IPS-18a (cell line): ENCODE measurements at regions not wholly inside any gene's neighbourhood (a gene's known extent, or its start where the extent isn't known, plus 50 kb on each side); places are given as distances from the start of the nearest gene placed in this dataset.
A peak's percentile ranks its signal among the peaks of the same experiment; 100 is the strongest.

Experiments used
- H3K27ac ChIP-seq: one replicate; pipeline ENCODE4 v1.5.1; 2013; ENCODE audit warnings: low read length
- H3K27me3 ChIP-seq: one replicate; pipeline ENCODE4 v1.6.1; 2013; ENCODE audit warnings: mild to moderate bottlenecking, low read length; ENCODE audit not compliant: control insufficient read depth, insufficient read depth
- H3K36me3 ChIP-seq: one replicate; pipeline ENCODE4 v1.6.1; 2013; ENCODE audit warnings: low read depth, low read length; ENCODE audit not compliant: control insufficient read depth
- H3K4me1 ChIP-seq: one replicate; pipeline ENCODE4 v1.6.1; 2013; ENCODE audit warnings: low read depth, low read length; ENCODE audit not compliant: control insufficient read depth
- H3K4me3 ChIP-seq: one replicate; pipeline ENCODE4 v1.5.1; 2013; ENCODE audit warnings: low read length
- H3K9ac ChIP-seq: one replicate; pipeline ENCODE4 v1.6.1; 2013; ENCODE audit warnings: mild to moderate bottlenecking, low read length, moderate library complexity
- H3K9me3 ChIP-seq: one replicate; pipeline ENCODE4 v1.6.1; 2013; ENCODE audit warnings: low read depth, low read length; ENCODE audit not compliant: control insufficient read depth

GRCh38 chr4:43992552-43992951 lies 456.1 kb downstream of the KCTD8 start:
- H3K9ac ChIP-seq, result no peak overlapping the region
- peaks cover 23% of the 10 kb centered on the region for H3K4me1 ChIP-seq
- H3K36me3 ChIP-seq, result no peaks in the 10 kb centered on the region
- H3K9me3 ChIP-seq, result no peaks in the 10 kb centered on the region
- H3K27me3 ChIP-seq, result no peaks in the 10 kb centered on the region
- H3K4me3 ChIP-seq, result no peak overlapping the region
- H3K27ac ChIP-seq, result no peak overlapping the region

GRCh38 chr4:43993196-43993902 lies 455.3 kb downstream of the KCTD8 start:
- H3K9ac ChIP-seq, result no peak overlapping the region
- no peaks in the 10 kb centered on the region for H3K9me3 ChIP-seq
- H3K36me3 ChIP-seq, result no peaks in the 10 kb centered on the region
- H3K4me1 ChIP-seq, result peaks cover 23% of the 10 kb centered on the region
- H3K4me3 ChIP-seq, result no peak overlapping the region
- H3K27me3 ChIP-seq, result no peaks in the 10 kb centered on the region
- no peak overlapping the region for H3K27ac ChIP-seq

- Histone ChIP-seq H3K4me1 (no peaks in the 10 kb centered on the region), H3K27me3 (no peaks in the 10 kb centered on the region), H3K36me3 (no peaks in the 10 kb centered on the region), H3K9ac (no peak overlapping the region), H3K9me3 (no peaks in the 10 kb centered on the region), H3K4me3 (no peak overlapping the region), H3K27ac (no peak overlapping the region)
These were observed 448.9 kb downstream of the KCTD8 start for GRCh38 chr4:43999669-44000068.

- no peaks in the 10 kb centered on the region for H3K9me3 ChIP-seq
- H3K27me3 ChIP-seq, result no peaks in the 10 kb centered on the region
- H3K4me1 ChIP-seq, result no peaks in the 10 kb centered on the region
- H3K9ac ChIP-seq, result no peak overlapping the region
- H3K36me3 ChIP-seq, result no peaks in the 10 kb centered on the region
- no peak overlapping the region for H3K4me3 ChIP-seq
- H3K27ac ChIP-seq, result no peak overlapping the region
These were observed 446.2 kb downstream of the KCTD8 start for GRCh38 chr4:44002368-44002767.

- H3K4me1 ChIP-seq, result no peaks in the 10 kb centered on the region
- no peaks in the 10 kb centered on the region for H3K27me3 ChIP-seq
- no peak overlapping the region for H3K4me3 ChIP-seq
- no peaks in the 10 kb centered on the region for H3K36me3 ChIP-seq
- H3K27ac ChIP-seq, result no peak overlapping the region
- H3K9ac ChIP-seq, result no peak overlapping the region
- no peaks in the 10 kb centered on the region for H3K9me3 ChIP-seq
These were observed 431.8 kb downstream of the KCTD8 start for GRCh38 chr4:44016570-44017421.

GRCh38 chr4:44017422-44017739 lies 431.2 kb downstream of the KCTD8 start:
- no peaks in the 10 kb centered on the region for H3K36me3 ChIP-seq
- no peaks in the 10 kb centered on the region for H3K27me3 ChIP-seq
- no peak overlapping the region for H3K27ac ChIP-seq
- no peak overlapping the region for H3K4me3 ChIP-seq
- H3K4me1 ChIP-seq, result no peaks in the 10 kb centered on the region
- H3K9me3 ChIP-seq, result no peaks in the 10 kb centered on the region
- H3K9ac ChIP-seq, result no peak overlapping the region

GRCh38 chr4:44019721-44020120 lies 428.9 kb downstream of the KCTD8 start:
- no peaks in the 10 kb centered on the region for H3K36me3 ChIP-seq

GRCh38 chr4:44025376-44026020 lies 423.1 kb downstream of the KCTD8 start:
- no peaks in the 10 kb centered on the region for H3K9me3 ChIP-seq
- H3K9ac ChIP-seq, result no peak overlapping the region
- no peaks in the 10 kb centered on the region for H3K4me1 ChIP-seq
- no peak overlapping the region for H3K27ac ChIP-seq
- no peaks in the 10 kb centered on the region for H3K36me3 ChIP-seq
- H3K27me3 ChIP-seq, result no peaks in the 10 kb centered on the region
- H3K4me3 ChIP-seq, result no peak overlapping the region

More at GRCh38 chr4:44019721-44020120, 428.9 kb downstream of the KCTD8 start:
- Histone ChIP-seq H3K4me3 (no peak overlapping the region), H3K4me1 (no peaks in the 10 kb centered on the region), H3K9me3 (no peaks in the 10 kb centered on the region), H3K27ac (no peak overlapping the region), H3K27me3 (no peaks in the 10 kb centered on the region), H3K9ac (no peak overlapping the region)

GRCh38 chr4:44038811-44039210 lies 409.8 kb downstream of the KCTD8 start:
- H3K9me3 ChIP-seq, result no peaks in the 10 kb centered on the region
- no peak overlapping the region for H3K9ac ChIP-seq
- no peaks in the 10 kb centered on the region for H3K27me3 ChIP-seq
- H3K4me3 ChIP-seq, result no peak overlapping the region
- no peaks in the 10 kb centered on the region for H3K36me3 ChIP-seq
- H3K27ac ChIP-seq, result no peak overlapping the region
- H3K4me1 ChIP-seq, result no peaks in the 10 kb centered on the region

GRCh38 chr4:44046491-44046890 lies 402.1 kb downstream of the KCTD8 start:
- H3K9ac ChIP-seq, result no peak overlapping the region
- no peaks in the 10 kb centered on the region for H3K27me3 ChIP-seq
- H3K4me3 ChIP-seq, result no peak overlapping the region
- H3K9me3 ChIP-seq, result peaks cover 3% of the 10 kb centered on the region
- no peaks in the 10 kb centered on the region for H3K36me3 ChIP-seq
- H3K27ac ChIP-seq, result no peak overlapping the region
- H3K4me1 ChIP-seq, result no peaks in the 10 kb centered on the region

GRCh38 chr4:44056721-44057151 lies 391.9 kb downstream of the KCTD8 start:
- H3K4me3 ChIP-seq, result peak overlapping the region; percentile 33
- H3K27ac ChIP-seq, result peak overlapping the region; percentile 90
- H3K27me3 ChIP-seq, result no peaks in the 10 kb centered on the region
- H3K9ac ChIP-seq, result peak overlapping the region; percentile 47
- H3K36me3 ChIP-seq, result no peaks in the 10 kb centered on the region
- peaks cover 37% of the 10 kb centered on the region for H3K4me1 ChIP-seq
- H3K9me3 ChIP-seq, result no peaks in the 10 kb centered on the region
